Suprapubic skin (tissue), 4 donors: ENCODE measurements at regions not wholly inside any gene's neighbourhood (a gene's known extent, or its start where the extent isn't known, plus 50 kb on each side); places are given as distances from the start of the nearest gene placed in this dataset.

Experiments used
- DNase-seq, 2 donors: peaks; one replicate each; pipeline ENCODE4 v3.0.0-alpha.2; 2019; ENCODE audit warnings: low spot score in 2 of 2
- H3K27ac ChIP-seq: fragments of 200-600 bp; sonication (generic); one replicate; pipeline ENCODE4 v1.5.1; 2019
- H3K27me3 ChIP-seq: fragments of 200-600 bp; sonication (generic); one replicate; pipeline ENCODE4 v1.5.1; 2019
- H3K36me3 ChIP-seq: fragments of 200-600 bp; sonication (generic); one replicate; pipeline ENCODE4 v1.5.1; 2019
- H3K4me1 ChIP-seq: fragments of 200-600 bp; sonication (generic); one replicate; pipeline ENCODE4 v1.5.1; 2019
- H3K4me3 ChIP-seq: fragments of 200-600 bp; sonication (generic); one replicate; pipeline ENCODE4 v1.5.1; 2019; ENCODE audit warnings: mild to moderate bottlenecking
- H3K9me3 ChIP-seq: fragments of 200-600 bp; sonication (generic); one replicate; pipeline ENCODE4 v1.5.1; 2019
- CTCF ChIP-seq, 2 donors: fragments of 200-600 bp in 1 of 2; fragments of 450-650 bp in 1 of 2; sonication (generic) in 1 of 2; IDR thresholded peaks; one replicate each; pipeline ENCODE4 v1.5.1; 2016 to 2019; ENCODE audit warnings: antibody characterized with exemption in 2 of 2, mild to moderate bottlenecking in 1 of 2, moderate library complexity in 1 of 2
- EP300 ChIP-seq: sonication (generic); formaldehyde crosslinking; IDR thresholded peaks from one replicate; pipeline ENCODE4 v1.6.1; 2017; ENCODE audit warnings: antibody characterized with exemption
- POLR2A ChIP-seq, 2 donors: fragments of 450-650 bp; IDR thresholded peaks; one replicate each; pipeline ENCODE4 v1.6.1; 2017; ENCODE audit warnings: antibody characterized with exemption in 2 of 2, mild to moderate bottlenecking in 2 of 2, moderate library complexity in 2 of 2
- POLR2AphosphoS5 ChIP-seq, 3 donors: sonication (generic); formaldehyde crosslinking; IDR thresholded peaks; one replicate each; pipeline ENCODE4 v1.6.1; 2017; ENCODE audit warnings: antibody characterized with exemption in 3 of 3
- WGBS: methylation state at CpG from one replicate; pipeline ENCODE4 v1.1.5; 2018; 5-methylcytosine and 5-hydroxymethylcytosine counted together

GRCh38 chr11:134668076-134668475 is 256.0 kb upstream of the B3GAT1 start:
- WGBS = 94% methylated on average over 15 of the region's 15 CpGs
- H3K4me1 ChIP-seq = no peaks in the 10 kb centered on the region
- peaks cover 2% of the 10 kb centered on the region for H3K9me3 ChIP-seq
- peak in 1 of 2 donors; percentile 60 for DNase-seq
- no peak overlapping the region for H3K27ac ChIP-seq
- H3K36me3 ChIP-seq = no peaks in the 10 kb centered on the region
- peaks cover 29% of the 10 kb centered on the region for H3K27me3 ChIP-seq
- TF ChIP-seq POLR2AphosphoS5 (IDR thresholded peaks at IDR 0.05) (no peak), CTCF (IDR thresholded peaks at IDR 0.05) (no peak), EP300 (no peak), POLR2A (IDR thresholded peaks at IDR 0.05) (no peak)
- no peak overlapping the region for H3K4me3 ChIP-seq

- WGBS = 86% methylated on average over 9 of the region's 9 CpGs
- H3K4me3 ChIP-seq = no peak overlapping the region
- H3K27me3 ChIP-seq = peaks cover 29% of the 10 kb centered on the region
- H3K4me1 ChIP-seq = no peaks in the 10 kb centered on the region
- TF ChIP-seq CTCF (IDR thresholded peaks at IDR 0.05) (no peak), POLR2AphosphoS5 (IDR thresholded peaks at IDR 0.05) (no peak), POLR2A (IDR thresholded peaks at IDR 0.05) (no peak), EP300 (no peak)
- H3K36me3 ChIP-seq = no peaks in the 10 kb centered on the region
- peak in 1 of 2 donors; percentile 12 for DNase-seq
- H3K27ac ChIP-seq = no peak overlapping the region
- no peaks in the 10 kb centered on the region for H3K9me3 ChIP-seq
These were observed 255.5 kb upstream of the B3GAT1 start for GRCh38 chr11:134667505-134667904.

- TF ChIP-seq POLR2AphosphoS5 (IDR thresholded peaks at IDR 0.05) (no peak), CTCF (IDR thresholded peaks at IDR 0.05) (no peak), POLR2A (IDR thresholded peaks at IDR 0.05) (no peak), EP300 (no peak)
- Histone ChIP-seq H3K4me3 (no peak overlapping the region), H3K27ac (no peak overlapping the region), H3K4me1 (no peaks in the 10 kb centered on the region), H3K27me3 (peaks cover 29% of the 10 kb centered on the region), H3K36me3 (no peaks in the 10 kb centered on the region), H3K9me3 (no peaks in the 10 kb centered on the region)
- WGBS = 66% methylated on average over 4 of the region's 4 CpGs
- no peak for DNase-seq
These were observed 255.1 kb upstream of the B3GAT1 start for GRCh38 chr11:134667175-134667500.

GRCh38 chr11:134666273-134667174 is 254.5 kb upstream of the B3GAT1 start:
- Histone ChIP-seq H3K4me3 (no peak overlapping the region), H3K9me3 (no peaks in the 10 kb centered on the region), H3K27me3 (peaks cover 25% of the 10 kb centered on the region), H3K4me1 (no peaks in the 10 kb centered on the region), H3K27ac (no peak overlapping the region), H3K36me3 (no peaks in the 10 kb centered on the region)
- WGBS = 90% methylated on average over 12 of the region's 13 CpGs
- no peak for TF ChIP-seq POLR2A (IDR thresholded peaks at IDR 0.05)
- no peak for TF ChIP-seq EP300
- no peak for TF ChIP-seq CTCF (IDR thresholded peaks at IDR 0.05)
- TF ChIP-seq POLR2AphosphoS5 (IDR thresholded peaks at IDR 0.05) = no peak
- DNase-seq = peak in 1 of 2 donors; percentile 55

GRCh38 chr11:134665571-134666270 is 253.7 kb upstream of the B3GAT1 start:
- no peak overlapping the region for H3K4me3 ChIP-seq
- no peaks in the 10 kb centered on the region for H3K9me3 ChIP-seq
- TF ChIP-seq POLR2AphosphoS5 (IDR thresholded peaks at IDR 0.05) = no peak
- no peak for TF ChIP-seq CTCF (IDR thresholded peaks at IDR 0.05)
- TF ChIP-seq EP300 = no peak
- peaks cover 17% of the 10 kb centered on the region for H3K27me3 ChIP-seq
- H3K4me1 ChIP-seq = no peaks in the 10 kb centered on the region
- WGBS = 82% methylated on average over 19 of the region's 19 CpGs
- H3K27ac ChIP-seq = no peak overlapping the region
- DNase-seq = peak in 1 of 2 donors; percentile 49
- H3K36me3 ChIP-seq = no peaks in the 10 kb centered on the region
